K562 (cell line): ENCODE measurements at regions not wholly inside any gene's neighbourhood (a gene's known extent, or its start where the extent isn't known, plus 50 kb on each side); places are given as distances from the start of the nearest gene placed in this dataset.

Source experiments
- ATAC-seq: fragments of 200-7000 bp; cut with Tn5 transposase; 3 replicates; pipeline ENCODE4 v1.9.1; 2020; ENCODE audit warnings: moderate library complexity
- BruUV-seq: library from RNA; stranded (reverse); fragments of 400-500 nt; replicated peaks from 2 replicates; lab custom pipeline; 2021; lab: Mats Ljungman, UMichigan
- CTCF ChIA-PET: fragments of 300-600 bp; formaldehyde crosslinking; extraction: SDS; loops from one replicate; lab custom pipeline; 2021; ENCODE audit warnings: low intra/inter-chr PET ratio; lab: Yijun Ruan, JAX
- POLR2A ChIA-PET: fragments of 300-600, 350-650 bp; sonication (Branson Sonifier 250); formaldehyde crosslinking; extraction: SDS; loops from one replicate; lab custom pipeline; 2021; ENCODE audit warnings: antibody characterized with exemption, inconsistent platforms; lab: Yijun Ruan, JAX
- DNase-seq, 4 experiments: peaks; one replicate each; pipeline versions ENCODE4 v3.0.0 to v3.0.0-alpha.2; 2011 to 2018; ENCODE audit warnings: low spot score in 3 of 4, mixed read lengths in 3 of 4; ENCODE audit errors: extremely low read depth in 1 of 4
- FAIRE-seq: peaks from 2 replicates; lab custom pipeline; 2011; peaks lifted over from hg19 to GRCh38; lab: Jason Lieb, UNC
- H2AFZ ChIP-seq: 2 replicates; pipeline ENCODE4 v1.6.0; 2011; ENCODE audit warnings: low read depth, low read length, control low read depth, inconsistent platforms
- H3K27ac ChIP-seq: fragments of 200-600 bp; 3 replicates; pipeline ENCODE4 v1.8.0; 2011; ENCODE audit warnings: low read depth, mild to moderate bottlenecking, control low read depth, inconsistent platforms, low read length, moderate library complexity, mixed read lengths; ENCODE audit errors: extremely low read depth
- H3K27me3 ChIP-seq, 2 experiments: fragments of 300-600 bp in 1 of 2; 2 replicates in 1 of 2; 3 replicates in 1 of 2; pipeline versions ENCODE4 v1.6.0 to v1.8.0; 2011; ENCODE audit warnings: inconsistent platforms in 2 of 2, low read length in 2 of 2, mild to moderate bottlenecking in 1 of 2, mixed read lengths in 1 of 2, moderate library complexity in 1 of 2; ENCODE audit not compliant: control insufficient read depth in 2 of 2, insufficient read depth in 2 of 2
- H3K36me3 ChIP-seq: fragments of 300-600 bp; 3 replicates; pipeline ENCODE4 v1.8.0; 2011; ENCODE audit warnings: mild to moderate bottlenecking, low read length, inconsistent platforms; ENCODE audit not compliant: control insufficient read depth, insufficient read depth
- H3K4me1 ChIP-seq, 2 experiments: fragments of 200-600 bp in 1 of 2; replicated peaks in 1 of 2; 2 replicates in 1 of 2; 3 replicates in 1 of 2; pipeline versions ENCODE4 v1.5.1 to v1.8.0; 2011; ENCODE audit warnings: inconsistent platforms in 2 of 2, low read length in 2 of 2, mild to moderate bottlenecking in 1 of 2, mixed read lengths in 1 of 2, moderate library complexity in 1 of 2; ENCODE audit not compliant: control insufficient read depth in 2 of 2, insufficient read depth in 2 of 2
- H3K4me2 ChIP-seq: 2 replicates; pipeline ENCODE4 v1.6.1; 2011; ENCODE audit warnings: low read length, control low read depth, inconsistent platforms, mixed read lengths; ENCODE audit not compliant: insufficient read depth
- H3K4me3 ChIP-seq: fragments of 200-600 bp; sonication (generic), shearing (Covaris generic); 2 replicates; pipeline ENCODE4 v1.5.1; 2016; ENCODE audit warnings: control low read depth, inconsistent platforms
- H3K79me2 ChIP-seq: fragments of 200-600 bp; 3 replicates; pipeline ENCODE4 v1.8.0; 2011; ENCODE audit warnings: low read length, inconsistent platforms; ENCODE audit not compliant: control insufficient read depth, insufficient read depth
- H3K9ac ChIP-seq, 2 experiments: 2 replicates each; pipeline versions ENCODE4 v1.6.0 to v1.6.1; 2011; ENCODE audit warnings: low read depth in 2 of 2, low read length in 2 of 2, control low read depth in 1 of 2, inconsistent platforms in 1 of 2, mild to moderate bottlenecking in 1 of 2, mixed read lengths in 1 of 2; ENCODE audit not compliant: insufficient read depth in 1 of 2
- H3K9me1 ChIP-seq: one replicate; pipeline ENCODE4 v1.6.0; 2011; ENCODE audit warnings: inconsistent platforms, mild to moderate bottlenecking, low read length, moderate library complexity; ENCODE audit not compliant: control insufficient read depth, insufficient read depth
- H3K9me3 ChIP-seq: replicated peaks from 2 replicates; pipeline ENCODE4 v1.5.1; 2011; ENCODE audit warnings: low read depth, low read length, inconsistent platforms; ENCODE audit not compliant: control insufficient read depth, insufficient read depth
- H4K20me1 ChIP-seq: replicated peaks from 2 replicates; pipeline ENCODE4 v1.6.1; 2011; ENCODE audit warnings: low read length, inconsistent platforms, mixed read lengths; ENCODE audit not compliant: control insufficient read depth, insufficient read depth
- ARID2 ChIP-seq: fragments of 450-650 bp; IDR thresholded peaks from 2 replicates; pipeline ENCODE4 v1.6.1; 2017; ENCODE audit warnings: antibody characterized with exemption, mild to moderate bottlenecking
- ARID4B ChIP-seq: sonication (generic); formaldehyde crosslinking; IDR thresholded peaks from 2 replicates; pipeline ENCODE4 v1.8.0; 2022; ENCODE audit warnings: mild to moderate bottlenecking, missing genetic modification reagents
- ATF2 ChIP-seq: sonication (generic); formaldehyde crosslinking; IDR thresholded peaks from 2 replicates; pipeline ENCODE4 v1.8.1; 2022; ENCODE audit warnings: missing genetic modification reagents
- CSDE1 ChIP-seq, 2 experiments: fragments of 450-650 bp; IDR thresholded peaks; 2 replicates each; pipeline ENCODE4 v1.6.1; 2016; ENCODE audit warnings: mild to moderate bottlenecking in 1 of 2
- ELF1 ChIP-seq: fragments of 200-800 bp; sonication (Bioruptor generic); IDR thresholded peaks from 2 replicates; pipeline ENCODE4 v1.6.1; 2016; ENCODE audit warnings: missing genetic modification characterization, missing compliant biosample characterization
- HMG20A ChIP-seq: fragments of 450-650 bp; formaldehyde crosslinking; conservative IDR thresholded peaks from 2 replicates; pipeline ENCODE4 v1.4.0; 2020; ENCODE audit warnings: mild to moderate bottlenecking, mixed read lengths
- ILF3 ChIP-seq: fragments of 450-650 bp; IDR thresholded peaks from 2 replicates; pipeline ENCODE4 v1.6.1; 2018; ENCODE audit warnings: antibody characterized with exemption, mild to moderate bottlenecking, moderate library complexity, borderline replicate concordance
- KLF1 ChIP-seq: fragments of 450-650 bp; IDR thresholded peaks from 2 replicates; pipeline ENCODE4 v1.6.1; 2016; ENCODE audit warnings: missing genetic modification characterization, missing compliant biosample characterization
- SMAD2 ChIP-seq: fragments of 150-350 bp; IDR thresholded peaks from 2 replicates; pipeline ENCODE4 v1.6.1; 2014; ENCODE audit warnings: low read depth, mild to moderate bottlenecking, low read length
- SMAD4 ChIP-seq: fragments of 250-450 bp; sonication (Bioruptor Pico); conservative IDR thresholded peaks from 2 replicates; pipeline ENCODE4 v1.8.0; 2021; ENCODE audit warnings: inconsistent platforms, mild to moderate bottlenecking, moderate library complexity
- SP2 ChIP-seq: IDR thresholded peaks from 2 replicates; pipeline ENCODE4 v1.6.1; 2011; ENCODE audit warnings: mild to moderate bottlenecking, low read depth, low read length, moderate library complexity; ENCODE audit not compliant: poor library complexity, severe bottlenecking; ENCODE audit errors: extremely low read depth
- STAT6 ChIP-seq: sonication (generic); formaldehyde crosslinking; IDR thresholded peaks from 2 replicates; pipeline ENCODE4 v1.8.1; 2023; ENCODE audit warnings: mild to moderate bottlenecking, missing genetic modification reagents
- TEAD1 ChIP-seq, 2 experiments: fragments of 450-650 bp in 1 of 2; sonication (generic) in 1 of 2; formaldehyde crosslinking; IDR thresholded peaks; 2 replicates each; pipeline versions ENCODE4 v1.4.0 to v1.8.0; 2020 to 2022; ENCODE audit warnings: mild to moderate bottlenecking in 2 of 2, missing genetic modification reagents in 1 of 2
- THRAP3 ChIP-seq: fragments of 450-650 bp; IDR thresholded peaks from 2 replicates; pipeline ENCODE4 v1.6.1; 2016; ENCODE audit warnings: mild to moderate bottlenecking, inconsistent platforms, borderline replicate concordance
- ZC3H8 ChIP-seq: fragments of 450-650 bp; IDR thresholded peaks from 2 replicates; pipeline ENCODE4 v1.6.1; 2017
- ZNF224 ChIP-seq: sonication (generic); formaldehyde crosslinking; IDR thresholded peaks from 2 replicates; pipeline ENCODE4 v1.8.0; 2022; ENCODE audit warnings: mild to moderate bottlenecking, missing genetic modification reagents
- ZNF696 ChIP-seq: fragments of 250-450 bp; sonication (Bioruptor Pico); conservative IDR thresholded peaks from 2 replicates; pipeline ENCODE4 v1.4.0; 2020; ENCODE audit warnings: mild to moderate bottlenecking, moderate library complexity
- WGBS: fragments of 100-300 bp; shearing (Covaris generic); methylation state at CpG from one replicate; pipeline ENCODE4 v1.1.6; 2016; ENCODE audit warnings: low coverage, mixed read lengths; ENCODE audit not compliant: insufficient coverage; ENCODE audit errors: missing lambda C conversion rate; 5-methylcytosine and 5-hydroxymethylcytosine counted together
- in situ Hi-C: fragments of 300-500 bp; cut with MboI; formaldehyde crosslinking; loops from 4 replicates; pipeline ENCODE4 v1.15.0; 2018; ENCODE audit warnings: inconsistent platforms, mixed read lengths
- intact Hi-C: fragments of 100-400 bp; cut with micrococcal nuclease; formaldehyde crosslinking; loops from 2 replicates; pipeline ENCODE4 v1.14.2; 2022

DNA sequence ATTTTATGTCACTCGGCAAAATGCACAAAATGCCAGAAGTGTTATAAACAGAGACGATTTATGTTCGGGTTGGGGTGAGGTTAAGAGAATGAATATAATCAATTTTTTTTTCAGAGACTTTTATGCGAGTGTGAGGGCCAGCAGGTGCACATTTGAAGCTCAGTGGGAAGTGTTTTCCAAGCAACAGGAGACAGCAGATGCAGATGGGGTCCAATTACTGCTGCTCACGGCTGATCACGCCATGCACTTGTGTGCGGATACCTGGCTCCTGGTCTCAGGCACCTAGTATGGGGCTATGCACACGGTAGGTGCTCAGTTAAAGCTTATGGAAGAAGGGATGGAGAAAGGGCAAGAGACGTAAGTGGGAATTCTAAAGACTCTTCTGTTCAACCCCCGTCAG, 249.1 kb downstream of the MIAT start:
- ChIA-PET CTCF (no interaction called here), POLR2A (no interaction called here)
- no peak for TF ChIP-seq ARID4B (CRISPR knock-in tag)
- TF ChIP-seq ARID2 = no peak
- TF ChIP-seq ELF1 (tag) = no peak
- no peak for TF ChIP-seq TEAD1 (CRISPR knock-in tag; IDR thresholded peaks at IDR 0.05)
- no peak for TF ChIP-seq SMAD2
- no peak for TF ChIP-seq CSDE1 (IDR thresholded peaks at IDR 0.05)
- TF ChIP-seq SMAD4 (CRISPR knock-in tag) = no peak
- TF ChIP-seq STAT6 (CRISPR knock-in tag) = no peak
- no peak for TF ChIP-seq HMG20A (CRISPR knock-in tag)
- TF ChIP-seq THRAP3 = no peak
- TF ChIP-seq SP2 = no peak
- no peak for TF ChIP-seq KLF1 (tag)
- no peak for TF ChIP-seq ZC3H8
- no peak for TF ChIP-seq ZNF224 (CRISPR knock-in tag)
- TF ChIP-seq ILF3 = no peak
- TF ChIP-seq ZNF696 = no peak
- no peak for TF ChIP-seq ATF2 (CRISPR knock-in tag)

More for the DNA sequence above, 249.1 kb downstream of the MIAT start:
- DNase-seq = no peak
- intact Hi-C loops (no loop called here), in situ Hi-C loops (no loop called here)
- Histone ChIP-seq H3K9me1 (no peaks in the 10 kb centered on the region), H3K79me2 (no peaks in the 10 kb centered on the region), H3K27me3 (peaks cover 2 to 15% of the 10 kb centered on the region in 2 experiments; a peak in 2 of 5 replicates), H3K27ac (no peak overlapping the region), H3K36me3 (no peaks in the 10 kb centered on the region), H4K20me1 (0 out of 2 replicates have a peak, but pooled peaks cover 3% of the 10 kb centered on the region), H3K4me3 (no peak overlapping the region), H3K4me2 (no peak overlapping the region), H2AFZ (no peak overlapping the region), H3K9ac (no peak overlapping the region), H3K4me1 (no peaks in the 10 kb centered on the region), H3K9me3 (no peaks in the 10 kb centered on the region)
- FAIRE-seq = no peak
- WGBS = 1% methylated on average over 8 of the region's 10 CpGs
- no peak for ATAC-seq
- no TSS peak for BruUV-seq
